Rectal smooth muscle tissue (tissue), 1 donor: ENCODE measurements at regions not wholly inside any gene's neighbourhood (a gene's known extent, or its start where the extent isn't known, plus 50 kb on each side); places are given as distances from the start of the nearest gene placed in this dataset.
"Not testable (repeated sequence)": the region's sequence is repeated elsewhere in the genome, so short reads cannot be mapped to it uniquely, and the experiment has no call there.

ENCODE experiments used
- H3K27ac ChIP-seq: one replicate; pipeline ENCODE4 v1.7.0; 2013; ENCODE audit warnings: low read depth, low read length, inconsistent platforms
- H3K27me3 ChIP-seq: one replicate; pipeline ENCODE4 v1.7.0; 2013; ENCODE audit warnings: low read length; ENCODE audit not compliant: control insufficient read depth, insufficient read depth
- H3K36me3 ChIP-seq: one replicate; pipeline ENCODE4 v1.7.0; 2013; ENCODE audit warnings: low read length; ENCODE audit not compliant: control insufficient read depth, insufficient read depth
- H3K4me1 ChIP-seq: one replicate; pipeline ENCODE4 v1.7.0; 2013; ENCODE audit warnings: low read length; ENCODE audit not compliant: control insufficient read depth, insufficient read depth
- H3K4me3 ChIP-seq: one replicate; pipeline ENCODE4 v1.7.0; 2013; ENCODE audit warnings: low read length
- H3K9ac ChIP-seq: one replicate; pipeline ENCODE4 v1.7.0; 2013; ENCODE audit warnings: low read length

- not testable (repeated sequence) for H3K27me3 ChIP-seq, H3K9ac ChIP-seq, H3K4me3 ChIP-seq, H3K27ac ChIP-seq, H3K4me1 ChIP-seq, H3K36me3 ChIP-seq
Measured at GRCh38 chr11:109965445-109965844, 127.7 kb upstream of the ZC3H12C start.

DNA sequence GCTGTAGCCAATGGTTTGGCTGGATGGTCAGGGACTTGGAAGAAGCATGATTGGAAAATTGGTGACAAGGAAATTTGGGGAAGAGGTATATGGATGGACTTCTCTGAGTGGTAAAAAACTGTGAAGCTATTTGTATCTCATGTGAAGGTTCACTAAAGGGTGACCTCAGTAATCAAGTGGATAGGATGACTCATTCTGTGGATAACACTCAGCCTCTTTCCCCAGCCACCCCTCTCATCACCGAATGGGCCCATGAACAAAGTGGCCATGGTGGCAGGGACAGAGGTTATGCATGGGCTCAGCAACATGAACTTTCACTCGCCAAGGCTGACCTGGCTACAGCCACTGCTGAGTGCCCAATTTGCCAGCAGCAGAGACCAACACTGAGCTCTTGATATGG is 127.3 kb upstream of the ZC3H12C start:
- H3K4me1 ChIP-seq, H3K9ac ChIP-seq, H3K27ac ChIP-seq, H3K27me3 ChIP-seq, H3K4me3 ChIP-seq, H3K36me3 ChIP-seq: not testable (repeated sequence)

DNA sequence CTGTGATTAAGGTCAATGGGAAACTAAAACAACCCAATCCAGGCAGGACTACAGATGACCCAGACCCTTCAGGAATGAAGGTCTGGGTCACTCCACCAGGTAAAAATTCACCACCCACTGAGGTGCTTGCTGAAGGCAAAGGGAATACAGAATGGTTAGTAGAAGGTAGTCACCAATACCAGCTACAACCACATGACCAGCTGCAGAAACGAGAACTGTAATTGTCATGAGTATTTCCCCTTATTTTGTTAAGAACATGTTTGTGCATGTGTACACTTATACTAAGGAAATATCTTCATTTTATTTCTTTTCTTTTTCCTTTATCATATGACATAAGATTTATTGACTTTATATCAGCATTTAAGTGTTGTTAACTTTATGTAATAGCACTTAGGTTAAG is 126.1 kb upstream of the ZC3H12C start:
- not testable (repeated sequence) for H3K9ac ChIP-seq, H3K27me3 ChIP-seq, H3K4me1 ChIP-seq, H3K4me3 ChIP-seq, H3K36me3 ChIP-seq, H3K27ac ChIP-seq

DNA sequence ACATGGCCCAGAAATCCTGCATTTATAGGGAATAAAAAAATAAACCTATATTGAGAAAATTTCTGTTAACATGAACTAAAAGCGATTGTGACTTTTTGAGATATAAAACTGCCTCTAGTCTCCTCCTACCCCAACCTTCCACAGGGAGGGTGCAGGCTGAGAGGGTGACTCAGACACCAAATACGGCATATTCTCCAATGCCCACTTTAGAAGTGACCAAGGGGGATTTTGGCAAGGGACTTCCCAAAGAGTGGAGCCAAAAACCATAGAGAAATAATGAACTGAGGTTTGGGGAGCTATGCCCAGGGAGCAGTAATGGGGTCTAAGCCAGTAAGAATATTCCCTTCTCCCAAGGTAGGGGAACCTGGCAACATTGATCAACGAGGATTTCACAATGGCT is 124.9 kb upstream of the ZC3H12C start:
- no peaks in the 10 kb centered on the region for H3K36me3 ChIP-seq
- H3K4me1 ChIP-seq: no peaks in the 10 kb centered on the region
- H3K4me3 ChIP-seq: no peak overlapping the region
- H3K27ac ChIP-seq: no peak overlapping the region
- no peaks in the 10 kb centered on the region for H3K27me3 ChIP-seq
- H3K9ac ChIP-seq: no peak overlapping the region

GRCh38 chr11:109968781-109969180 is 124.4 kb upstream of the ZC3H12C start:
- no peaks in the 10 kb centered on the region for H3K4me1 ChIP-seq
- no peak overlapping the region for H3K4me3 ChIP-seq
- no peak overlapping the region for H3K9ac ChIP-seq
- no peaks in the 10 kb centered on the region for H3K36me3 ChIP-seq
- H3K27me3 ChIP-seq: no peaks in the 10 kb centered on the region
- no peak overlapping the region for H3K27ac ChIP-seq

- Histone ChIP-seq H3K27ac (no peak overlapping the region), H3K36me3 (no peaks in the 10 kb centered on the region), H3K4me3 (no peak overlapping the region), H3K4me1 (no peaks in the 10 kb centered on the region), H3K27me3 (no peaks in the 10 kb centered on the region), H3K9ac (no peak overlapping the region)
Measured at GRCh38 chr11:109970516-109971183, 122.5 kb upstream of the ZC3H12C start.

DNA sequence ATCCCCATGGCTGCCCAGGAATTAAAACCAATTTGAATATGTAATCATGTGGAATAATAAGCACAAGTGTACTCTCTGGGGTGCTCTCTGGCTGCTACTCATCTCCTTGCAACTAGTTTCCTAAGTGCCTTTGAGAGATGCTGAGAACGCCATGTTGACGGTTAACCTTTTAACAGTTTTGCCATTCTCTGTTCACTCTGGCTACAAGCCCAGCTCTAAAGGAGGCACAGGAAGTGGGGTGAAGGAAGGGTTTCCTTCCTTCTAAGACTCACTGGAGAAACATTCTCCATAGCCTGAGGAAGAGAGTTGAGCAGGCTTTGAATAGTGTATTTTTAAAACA is 122.0 kb upstream of the ZC3H12C start:
- Histone ChIP-seq H3K4me1 (no peaks in the 10 kb centered on the region), H3K4me3 (no peak overlapping the region), H3K9ac (no peak overlapping the region), H3K36me3 (no peaks in the 10 kb centered on the region), H3K27ac (no peak overlapping the region), H3K27me3 (no peaks in the 10 kb centered on the region)

GRCh38 chr11:109972181-109972715 is 120.9 kb upstream of the ZC3H12C start:
- H3K27ac ChIP-seq: no peak overlapping the region
- H3K4me1 ChIP-seq: no peaks in the 10 kb centered on the region
- H3K9ac ChIP-seq: no peak overlapping the region
- H3K36me3 ChIP-seq: no peaks in the 10 kb centered on the region
- H3K4me3 ChIP-seq: no peak overlapping the region
- no peaks in the 10 kb centered on the region for H3K27me3 ChIP-seq

DNA sequence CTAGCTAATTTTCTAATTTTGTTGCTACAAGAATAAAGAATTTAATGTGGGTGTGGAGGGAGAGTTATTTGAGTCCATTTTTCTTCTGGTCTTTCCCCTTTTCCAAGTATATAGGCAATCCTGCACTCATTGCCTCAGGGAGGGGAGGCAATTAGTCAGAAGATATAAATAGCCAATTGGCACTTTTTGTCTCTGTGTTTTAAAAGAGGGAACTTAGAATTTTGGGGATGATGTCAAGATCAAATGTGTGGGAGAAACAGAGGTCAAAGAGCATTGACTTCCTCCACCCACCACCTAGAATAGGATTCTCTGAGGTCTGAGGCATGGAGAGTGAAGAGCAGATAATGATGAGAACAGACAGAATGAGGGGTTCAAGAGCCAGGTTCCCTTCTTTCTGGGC is 120.3 kb upstream of the ZC3H12C start:
- Histone ChIP-seq H3K4me3 (no peak overlapping the region), H3K27me3 (no peaks in the 10 kb centered on the region), H3K9ac (no peak overlapping the region), H3K27ac (no peak overlapping the region), H3K4me1 (no peaks in the 10 kb centered on the region), H3K36me3 (no peaks in the 10 kb centered on the region)

DNA sequence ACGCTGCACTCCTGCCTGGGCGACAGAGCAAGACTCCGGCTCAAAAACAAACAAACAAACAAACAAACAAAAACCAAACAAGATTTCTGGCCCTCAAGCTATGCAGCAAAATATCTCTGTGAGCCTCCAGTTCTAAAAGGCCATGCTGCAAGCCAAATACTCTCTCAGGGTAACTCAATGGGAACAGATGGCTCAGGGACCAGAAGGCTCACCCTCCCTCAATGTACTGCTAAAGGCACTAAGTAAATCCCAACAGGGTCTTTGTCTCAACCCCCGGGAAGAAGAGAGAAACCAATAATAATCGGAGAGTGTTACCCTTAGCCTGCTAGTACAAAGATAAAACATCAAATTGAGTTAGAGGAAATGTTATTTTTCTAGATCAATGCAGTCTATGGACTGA is 119.7 kb upstream of the ZC3H12C start:
- H3K4me3 ChIP-seq: no peak overlapping the region
- no peak overlapping the region for H3K9ac ChIP-seq
- no peaks in the 10 kb centered on the region for H3K36me3 ChIP-seq
- H3K4me1 ChIP-seq: no peaks in the 10 kb centered on the region
- no peak overlapping the region for H3K27ac ChIP-seq
- H3K27me3 ChIP-seq: no peaks in the 10 kb centered on the region

DNA sequence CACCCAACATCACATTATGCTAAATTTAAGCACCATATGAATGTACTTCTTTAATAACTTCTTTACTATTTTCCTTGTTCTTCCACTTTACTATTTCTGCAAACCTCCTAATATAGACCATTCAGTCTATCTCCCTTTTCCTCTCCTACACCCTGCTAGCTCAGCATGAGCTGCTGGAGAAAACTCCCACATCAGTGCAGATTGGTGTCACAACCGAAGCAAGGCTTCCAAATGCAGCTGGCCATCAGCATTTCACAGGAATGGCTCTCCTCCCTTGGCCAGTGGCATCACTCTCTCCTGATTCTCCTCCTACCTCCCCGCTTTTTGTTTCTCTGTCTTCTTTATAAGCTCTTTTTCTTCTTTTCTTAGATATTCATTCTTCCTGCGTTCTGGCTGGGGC is 118.7 kb upstream of the ZC3H12C start:
- no peak overlapping the region for H3K4me3 ChIP-seq
- H3K4me1 ChIP-seq: no peaks in the 10 kb centered on the region
- H3K27me3 ChIP-seq: no peaks in the 10 kb centered on the region
- H3K9ac ChIP-seq: no peak overlapping the region
- no peak overlapping the region for H3K27ac ChIP-seq
- no peaks in the 10 kb centered on the region for H3K36me3 ChIP-seq

- H3K36me3 ChIP-seq: no peaks in the 10 kb centered on the region
Measured at GRCh38 chr11:109978895-109979294, 114.3 kb upstream of the ZC3H12C start.

DNA sequence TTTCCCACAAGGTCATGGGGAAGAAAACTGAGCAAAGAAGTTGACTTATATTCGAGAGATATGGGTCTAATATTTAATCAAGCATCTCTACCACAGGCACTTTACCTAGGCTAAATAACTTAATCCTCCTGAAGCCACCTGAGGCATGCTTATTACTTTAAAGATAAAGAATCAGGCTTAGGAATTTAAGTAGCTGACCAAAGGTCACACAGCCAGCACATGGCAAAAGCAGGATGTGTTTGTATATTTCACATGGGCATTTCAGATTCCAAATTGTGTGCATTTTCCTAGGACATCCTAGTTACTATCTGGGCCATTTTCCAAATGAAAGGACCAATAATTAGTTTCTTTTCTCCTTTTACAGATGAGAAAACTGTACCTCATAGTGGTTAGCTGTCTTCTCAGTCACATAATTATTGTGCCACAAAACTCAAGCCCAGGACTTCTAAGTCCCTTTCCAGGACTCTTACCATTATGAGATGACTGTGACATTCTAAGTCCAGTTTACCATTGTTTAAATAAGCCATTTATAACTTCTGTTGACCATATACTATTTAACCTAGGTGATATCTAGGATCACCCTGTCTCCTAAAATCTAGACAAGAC is 112.1 kb upstream of the ZC3H12C start:
- H3K36me3 ChIP-seq: no peaks in the 10 kb centered on the region
- no peak overlapping the region for H3K4me3 ChIP-seq
- H3K9ac ChIP-seq: no peak overlapping the region
- H3K27me3 ChIP-seq: no peaks in the 10 kb centered on the region
- no peak overlapping the region for H3K27ac ChIP-seq
- no peaks in the 10 kb centered on the region for H3K4me1 ChIP-seq

More at GRCh38 chr11:109978895-109979294, 114.3 kb upstream of the ZC3H12C start:
- no peaks in the 10 kb centered on the region for H3K4me1 ChIP-seq
- no peak overlapping the region for H3K9ac ChIP-seq
- no peaks in the 10 kb centered on the region for H3K27me3 ChIP-seq
- H3K4me3 ChIP-seq: no peak overlapping the region
- H3K27ac ChIP-seq: no peak overlapping the region
